OCI-M2 (cell line): ENCODE measurements at regions not wholly inside any gene's neighbourhood (a gene's known extent, or its start where the extent isn't known, plus 50 kb on each side); places are given as distances from the start of the nearest gene placed in this dataset.
"Not testable (repeated sequence)": the region's sequence is repeated elsewhere in the genome, so short reads cannot be mapped to it uniquely, and the experiment has no call there.

Source experiments
- DNase-seq: peaks from one replicate; lab custom pipeline; 2025; ENCODE audit not compliant: unreplicated experiment; lab: John Stamatoyannopoulos, UW

- no peak for DNase-seq
Measured at GRCh38 chr7:16267953-16268820, 153.2 kb downstream of the CRPPA start.

- DNase-seq: no peak
Measured at GRCh38 chr7:16266877-16267276, 154.5 kb downstream of the CRPPA start.

- DNase-seq: not testable (repeated sequence)
Measured at GRCh38 chr7:16266470-16266869, 154.9 kb downstream of the CRPPA start.

GRCh38 chr7:16265863-16266458 lies 155.4 kb downstream of the CRPPA start:
- no peak for DNase-seq

- DNase-seq: no peak
Measured at GRCh38 chr7:16264823-16265804, 156.2 kb downstream of the CRPPA start.

- DNase-seq: no peak
Measured at GRCh38 chr7:16264036-16264819, 157.1 kb downstream of the CRPPA start.

GRCh38 chr7:16263377-16263776 lies 158.0 kb downstream of the CRPPA start:
- not testable (repeated sequence) for DNase-seq

GRCh38 chr7:16261654-16262053 lies 159.7 kb downstream of the CRPPA start:
- no peak for DNase-seq

- no peak for DNase-seq
Measured at GRCh38 chr7:16261100-16261499, 160.2 kb downstream of the CRPPA start.

- DNase-seq: no peak
Measured at GRCh38 chr7:16260236-16260728, 161.1 kb downstream of the CRPPA start.

GRCh38 chr7:16256419-16256818 lies 164.9 kb downstream of the CRPPA start:
- DNase-seq: not testable (repeated sequence)

- not testable (repeated sequence) for DNase-seq
Measured at GRCh38 chr7:16255952-16256351, 165.4 kb downstream of the CRPPA start.

GRCh38 chr7:16250655-16251054 lies 170.7 kb downstream of the CRPPA start:
- DNase-seq: not testable (repeated sequence)

- DNase-seq: not testable (repeated sequence)
Measured at GRCh38 chr7:16249204-16249603, 172.1 kb downstream of the CRPPA start.

- DNase-seq: not testable (repeated sequence)
Measured at GRCh38 chr7:16248556-16248955, 172.8 kb downstream of the CRPPA start.

GRCh38 chr7:16244469-16244868 lies 176.9 kb downstream of the CRPPA start:
- no peak for DNase-seq

GRCh38 chr7:16242920-16243319 lies 178.4 kb downstream of the CRPPA start:
- no peak for DNase-seq

GRCh38 chr7:16241017-16241416 lies 180.3 kb downstream of the CRPPA start:
- DNase-seq: no peak

GRCh38 chr7:16236381-16236780 lies 185.0 kb downstream of the CRPPA start:
- DNase-seq: no peak
